WTC11 (cell line): ENCODE measurements at regions not wholly inside any gene's neighbourhood (a gene's known extent, or its start where the extent isn't known, plus 50 kb on each side); places are given as distances from the start of the nearest gene placed in this dataset.

ENCODE experiments used
- ATAC-seq: fragments of 200-7000 bp; cut with Tn5 transposase; 2 replicates; pipeline ENCODE4 v1.10.0; 2021; ENCODE audit warnings: mild to moderate bottlenecking, moderate library complexity
- CTCF ChIA-PET: fragments of 300-600 bp; sonication (Branson Sonifier 250); formaldehyde crosslinking; loops from one replicate; lab custom pipeline; 2021; ENCODE audit warnings: antibody characterized with exemption; lab: Charles Lee
- POLR2A ChIA-PET: fragments of 350-600 bp; sonication (Branson Sonifier 250); formaldehyde crosslinking; loops from one replicate; lab custom pipeline; 2021; ENCODE audit warnings: antibody characterized with exemption; lab: Charles Lee
- DNase-seq: peaks from one replicate; pipeline ENCODE4 v3.0.0; 2021; ENCODE audit warnings: low spot score
- H3K27ac Mint-ChIP-seq: 2 replicates; pipeline ENCODE4 v1.8.0; 2021; ENCODE audit warnings: mixed read lengths
- H3K27me3 Mint-ChIP-seq: 2 replicates; pipeline ENCODE4 v1.8.0; 2021; ENCODE audit warnings: low read depth, mild to moderate bottlenecking, moderate library complexity, mixed read lengths
- H3K36me3 Mint-ChIP-seq: 2 replicates; pipeline ENCODE4 v1.8.0; 2021; ENCODE audit warnings: mixed read lengths
- H3K4me1 Mint-ChIP-seq: 2 replicates; pipeline ENCODE4 v1.8.0; 2022; ENCODE audit warnings: mixed read lengths
- H3K4me3 Mint-ChIP-seq: 2 replicates; pipeline ENCODE4 v1.8.0; 2021; ENCODE audit warnings: mild to moderate bottlenecking, moderate library complexity, mixed read lengths
- H3K9me3 Mint-ChIP-seq: 2 replicates; pipeline ENCODE4 v1.8.0; 2021; ENCODE audit warnings: mixed read lengths
- AR ChIP-seq: fragments of 250-450 bp; sonication (Bioruptor Pico); IDR thresholded peaks from 2 replicates; pipeline ENCODE4 v1.9.0; 2021; ENCODE audit warnings: mild to moderate bottlenecking
- ATF2 ChIP-seq: sonication (generic); formaldehyde crosslinking; IDR thresholded peaks from 2 replicates; pipeline ENCODE4 v1.8.1; 2022; ENCODE audit warnings: low read depth, missing genetic modification reagents, borderline replicate concordance
- E2F1 ChIP-seq: sonication (generic); formaldehyde crosslinking; IDR thresholded peaks from 2 replicates; pipeline ENCODE4 v1.8.0; 2022; ENCODE audit warnings: mild to moderate bottlenecking, missing genetic modification reagents
- ESRRA ChIP-seq: sonication (generic); formaldehyde crosslinking; IDR thresholded peaks from 2 replicates; pipeline ENCODE4 v1.8.1; 2022; ENCODE audit warnings: mild to moderate bottlenecking, missing genetic modification reagents, borderline replicate concordance
- IRF1 ChIP-seq: sonication (generic); formaldehyde crosslinking; IDR thresholded peaks from 2 replicates; pipeline ENCODE4 v1.8.0; 2023; ENCODE audit warnings: missing genetic modification reagents
- NFE2L1 ChIP-seq: sonication (generic); formaldehyde crosslinking; IDR thresholded peaks from 2 replicates; pipeline ENCODE4 v1.8.1; 2023; ENCODE audit warnings: missing genetic modification reagents
- NR3C1 ChIP-seq: sonication (generic); formaldehyde crosslinking; conservative IDR thresholded peaks from 2 replicates; pipeline ENCODE4 v1.8.1; 2023; ENCODE audit warnings: low read depth, mild to moderate bottlenecking, missing genetic modification reagents
- PRRX2 ChIP-seq: fragments of 250-450 bp; sonication (Bioruptor Pico); IDR thresholded peaks from 2 replicates; pipeline ENCODE4 v1.8.0; 2021; ENCODE audit warnings: mild to moderate bottlenecking
- RELA ChIP-seq: sonication (generic); formaldehyde crosslinking; IDR thresholded peaks from 2 replicates; pipeline ENCODE4 v1.8.1; 2022; ENCODE audit warnings: missing genetic modification reagents, mild to moderate bottlenecking, borderline replicate concordance
- USF1 ChIP-seq: sonication (generic); formaldehyde crosslinking; IDR thresholded peaks from 2 replicates; pipeline ENCODE4 v1.8.0; 2022; ENCODE audit warnings: mild to moderate bottlenecking, missing genetic modification reagents
- USF2 ChIP-seq: sonication (generic); formaldehyde crosslinking; IDR thresholded peaks from 2 replicates; pipeline ENCODE4 v1.8.1; 2023; ENCODE audit warnings: mild to moderate bottlenecking, missing genetic modification reagents, moderate library complexity
- ZMAT4 ChIP-seq: fragments of 250-450 bp; sonication (Bioruptor Pico); IDR thresholded peaks from 2 replicates; pipeline ENCODE4 v1.9.0; 2021; ENCODE audit warnings: mild to moderate bottlenecking
- ZNF263 ChIP-seq: sonication (generic); formaldehyde crosslinking; IDR thresholded peaks from 2 replicates; pipeline ENCODE4 v1.8.1; 2022; ENCODE audit warnings: low read depth, mild to moderate bottlenecking, moderate library complexity, missing genetic modification reagents
- ZNF396 ChIP-seq: fragments of 250-450 bp; sonication (Bioruptor Pico); IDR thresholded peaks from 2 replicates; pipeline ENCODE4 v1.8.0; 2021; ENCODE audit warnings: mild to moderate bottlenecking, moderate library complexity, borderline replicate concordance
- ZNF416 ChIP-seq: fragments of 250-450 bp; sonication (Bioruptor Pico); IDR thresholded peaks from 2 replicates; pipeline ENCODE4 v1.9.0; 2021; ENCODE audit warnings: mild to moderate bottlenecking, inconsistent platforms
- TF ChIP-seq, protein P1 (sequence below): sonication (generic); formaldehyde crosslinking; IDR thresholded peaks from 2 replicates; pipeline ENCODE4 v1.8.1; 2023; ENCODE audit warnings: mild to moderate bottlenecking, missing genetic modification reagents, moderate library complexity

DNA sequence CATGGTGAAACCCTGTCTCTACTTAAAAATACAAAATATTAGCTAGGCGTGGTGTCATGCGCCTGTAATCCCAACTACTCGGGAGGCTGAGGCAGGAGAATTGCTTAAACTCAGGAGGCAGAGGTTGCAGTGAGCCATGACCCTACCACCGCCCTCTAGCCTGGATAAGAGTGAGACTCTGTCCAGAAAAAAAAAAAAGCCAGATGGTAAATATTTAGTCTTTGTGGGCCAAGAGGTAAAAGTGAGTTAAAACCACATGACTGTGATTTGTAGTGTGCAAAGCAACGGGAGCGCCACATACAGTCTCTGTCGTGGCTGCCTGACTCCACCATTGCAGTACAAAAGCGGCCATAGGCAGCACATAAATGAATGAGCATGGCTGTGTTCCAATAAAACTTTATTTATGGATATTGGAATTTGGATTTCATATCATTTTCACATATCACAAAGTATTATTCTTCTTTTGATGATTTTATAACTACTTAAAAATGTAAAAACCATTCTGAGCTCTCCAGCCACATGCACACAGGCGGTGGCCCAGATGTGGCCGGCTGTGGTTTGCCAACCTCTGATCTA lies 51.8 kb upstream of the CASZ1 start:
- no peak for ATAC-seq
- H3K27me3 Mint-ChIP-seq: peaks cover 6% of the 10 kb centered on the region
- no peak overlapping the region for H3K4me3 Mint-ChIP-seq
- POLR2A ChIA-PET: no interaction called here
- peaks cover 14% of the 10 kb centered on the region for H3K36me3 Mint-ChIP-seq
- TF ChIP-seq ESRRA (CRISPR knock-in tag): no peak
- no peak for TF ChIP-seq NFE2L1 (CRISPR knock-in tag)
- no peak for TF ChIP-seq NR3C1 (CRISPR knock-in tag)
- TF ChIP-seq ZNF263 (CRISPR knock-in tag): no peak
- TF ChIP-seq ATF2 (CRISPR knock-in tag): no peak
- no peak for TF ChIP-seq IRF1 (CRISPR knock-in tag)
- no peak for TF ChIP-seq ZMAT4 (CRISPR knock-in tag)
- no peak for TF ChIP-seq AR (CRISPR knock-in tag)
- no peak overlapping the region for H3K27ac Mint-ChIP-seq
- CTCF ChIA-PET: interaction anchor here (1.4 kb wide), 1 partner anchor 19 kb away, joined by 4 read pairs; no protein-coding TSS in a partner anchor
- no peak for DNase-seq
- peaks cover 20% of the 10 kb centered on the region for H3K9me3 Mint-ChIP-seq
- H3K4me1 Mint-ChIP-seq: no peaks in the 10 kb centered on the region

DNA sequence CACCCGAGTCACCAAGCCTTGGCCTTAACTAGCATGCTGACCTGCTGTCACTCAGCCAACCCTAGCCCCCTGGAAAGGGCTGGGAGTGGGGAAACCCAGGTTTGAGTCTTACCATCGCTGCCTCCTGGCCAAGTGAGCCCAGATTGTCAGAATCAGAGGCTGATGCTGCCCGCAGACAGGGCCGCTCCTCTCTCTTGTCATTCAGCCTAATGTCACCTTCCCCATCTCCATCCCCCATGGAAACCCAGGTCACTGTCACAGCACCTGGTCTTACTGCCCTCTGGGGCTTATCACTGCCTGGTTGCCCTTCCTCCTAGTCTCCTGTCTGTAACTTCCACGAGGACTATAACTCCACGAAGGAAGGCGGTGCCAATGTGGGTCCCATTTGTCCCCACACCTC lies 53.6 kb upstream of the CASZ1 start:
- Mint-ChIP-seq H3K4me1 (no peaks in the 10 kb centered on the region), H3K27me3 (peaks cover 2% of the 10 kb centered on the region; the same call in 1 of the 2 replicates), H3K4me3 (no peak overlapping the region), H3K9me3 (peaks cover 9% of the 10 kb centered on the region), H3K27ac (no peak overlapping the region), H3K36me3 (peaks cover 2% of the 10 kb centered on the region)
- POLR2A ChIA-PET: no interaction called here
- TF ChIP-seq USF1 (CRISPR knock-in tag) (no peak), ZNF416 (CRISPR knock-in tag) (no peak), ZNF396 (CRISPR knock-in tag) (no peak), RELA (no peak), PRRX2 (CRISPR knock-in tag) (no peak), USF2 (CRISPR knock-in tag) (no peak), E2F1 (no peak)
- TF ChIP-seq, protein P1, sequence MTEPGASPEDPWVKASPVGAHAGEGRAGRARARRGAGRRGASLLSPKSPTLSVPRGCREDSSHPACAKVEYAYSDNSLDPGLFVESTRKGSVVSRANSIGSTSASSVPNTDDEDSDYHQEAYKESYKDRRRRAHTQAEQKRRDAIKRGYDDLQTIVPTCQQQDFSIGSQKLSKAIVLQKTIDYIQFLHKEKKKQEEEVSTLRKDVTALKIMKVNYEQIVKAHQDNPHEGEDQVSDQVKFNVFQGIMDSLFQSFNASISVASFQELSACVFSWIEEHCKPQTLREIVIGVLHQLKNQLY (CRISPR knock-in tag): no peak
- ATAC-seq (no peak), DNase-seq (no peak)
- CTCF ChIA-PET: interaction anchor here (1.3 to 1.5 kb wide), 3 partner anchors 13 to 343 kb away, joined by 3 to 6 read pairs (median 4); no protein-coding TSS in a partner anchor
